ENCODE measurements at regions not wholly inside any gene's neighbourhood (a gene's known extent, or its start where the extent isn't known, plus 50 kb on each side); places are given as distances from the start of the nearest gene placed in this dataset.
"Not testable (repeated sequence)": the region's sequence is repeated elsewhere in the genome, so short reads cannot be mapped to it uniquely, and the experiment has no call there.

GRCh38 chrX:74031527-74031926 is 179.0 kb upstream of the XIST start:
- H3K9me2 ChIP-seq (ENCODE audit: insufficient read depth); H4K20me1 ChIP-seq (ENCODE audit: insufficient read depth); H3K4me2 ChIP-seq (ENCODE audit: low read length); ATAC-seq; RAD21 ChIA-PET (ENCODE audit: low non-redundant PET in 1 of 2, low total read pairs in 2 of 2, uncharacterized antibody in 2 of 2, unreplicated experiment in 2 of 2); H3K27ac ChIP-seq (ENCODE audit: low read depth, low read length); BruUV-seq (replicated peaks); H2AFZ ChIP-seq (ENCODE audit: low read depth, low read length, poor library complexity, severe bottlenecking); POLR2A ChIA-PET; H3K4me1 ChIP-seq (ENCODE audit: control insufficient read depth in 1 of 2, insufficient read depth in 2 of 2, low read length in 2 of 2); intact Hi-C loops (cut with micrococcal nuclease); H3K4me3 ChIP-seq (replicated peaks in 1 of 2; ENCODE audit: low read depth in 1 of 2, low read length in 2 of 2); H3K27me3 ChIP-seq (ENCODE audit: insufficient read depth, low read length); DNase-seq (ENCODE audit: low read depth, low spot score); H3K9me3 ChIP-seq (ENCODE audit: control insufficient read depth in 1 of 2, insufficient read depth in 1 of 2, low read depth in 1 of 2, low read length in 2 of 2); H3K79me2 ChIP-seq (ENCODE audit: insufficient read depth, low read length); CTCF ChIA-PET; H3K9ac ChIP-seq (ENCODE audit: low read length); H3K36me3 ChIP-seq (ENCODE audit: control insufficient read depth in 1 of 2, insufficient read depth in 2 of 2, low read length in 2 of 2): not testable (repeated sequence)

GRCh38 chrX:74030766-74031165 is 178.3 kb upstream of the XIST start:
- H3K9ac ChIP-seq (ENCODE audit: low read length); RAD21 ChIA-PET (ENCODE audit: low non-redundant PET in 1 of 2, low total read pairs in 2 of 2, uncharacterized antibody in 2 of 2, unreplicated experiment in 2 of 2); ATAC-seq: not testable (repeated sequence)

GRCh38 chrX:74025145-74025544 is 172.6 kb upstream of the XIST start:
- H4K20me1 ChIP-seq (ENCODE audit: insufficient read depth); H3K79me2 ChIP-seq (ENCODE audit: insufficient read depth, low read length); BruUV-seq (replicated peaks); H3K4me2 ChIP-seq (ENCODE audit: low read length); intact Hi-C loops (cut with micrococcal nuclease); H3K9me2 ChIP-seq (ENCODE audit: insufficient read depth); H3K27ac ChIP-seq (ENCODE audit: low read depth, low read length); ATAC-seq; H3K36me3 ChIP-seq (ENCODE audit: control insufficient read depth in 1 of 2, insufficient read depth in 2 of 2, low read length in 2 of 2); RAD21 ChIA-PET (ENCODE audit: low non-redundant PET in 1 of 2, low total read pairs in 2 of 2, uncharacterized antibody in 2 of 2, unreplicated experiment in 2 of 2); H3K9me3 ChIP-seq (ENCODE audit: control insufficient read depth in 1 of 2, insufficient read depth in 1 of 2, low read depth in 1 of 2, low read length in 2 of 2); H3K9ac ChIP-seq (ENCODE audit: low read length); H3K27me3 ChIP-seq (ENCODE audit: insufficient read depth, low read length); H2AFZ ChIP-seq (ENCODE audit: low read depth, low read length, poor library complexity, severe bottlenecking); CTCF ChIA-PET; DNase-seq (ENCODE audit: low read depth, low spot score); H3K4me3 ChIP-seq (replicated peaks in 1 of 2; ENCODE audit: low read depth in 1 of 2, low read length in 2 of 2); POLR2A ChIA-PET; H3K4me1 ChIP-seq (ENCODE audit: control insufficient read depth in 1 of 2, insufficient read depth in 2 of 2, low read length in 2 of 2): not testable (repeated sequence)

More at GRCh38 chrX:74030766-74031165, 178.3 kb upstream of the XIST start:
- H3K9me2 ChIP-seq (ENCODE audit: insufficient read depth); H3K36me3 ChIP-seq (ENCODE audit: control insufficient read depth in 1 of 2, insufficient read depth in 2 of 2, low read length in 2 of 2); BruUV-seq (replicated peaks); intact Hi-C loops (cut with micrococcal nuclease); H3K27ac ChIP-seq (ENCODE audit: low read depth, low read length); H3K27me3 ChIP-seq (ENCODE audit: insufficient read depth, low read length); H4K20me1 ChIP-seq (ENCODE audit: insufficient read depth); H3K4me2 ChIP-seq (ENCODE audit: low read length); POLR2A ChIA-PET; H3K79me2 ChIP-seq (ENCODE audit: insufficient read depth, low read length); DNase-seq (ENCODE audit: low read depth, low spot score); H3K4me3 ChIP-seq (replicated peaks in 1 of 2; ENCODE audit: low read depth in 1 of 2, low read length in 2 of 2); H2AFZ ChIP-seq (ENCODE audit: low read depth, low read length, poor library complexity, severe bottlenecking); H3K9me3 ChIP-seq (ENCODE audit: control insufficient read depth in 1 of 2, insufficient read depth in 1 of 2, low read depth in 1 of 2, low read length in 2 of 2); H3K4me1 ChIP-seq (ENCODE audit: control insufficient read depth in 1 of 2, insufficient read depth in 2 of 2, low read length in 2 of 2); CTCF ChIA-PET: not testable (repeated sequence)
